HG02973 (cell line): ENCODE measurements at regions not wholly inside any gene's neighbourhood (a gene's known extent, or its start where the extent isn't known, plus 50 kb on each side); places are given as distances from the start of the nearest gene placed in this dataset.

Experiments used
- ATAC-seq: cut with Tn5 transposase; IDR thresholded peaks from one replicate; pipeline ENCODE4 v1.9.1; 2021; ENCODE audit warnings: moderate library complexity; ENCODE audit not compliant: unreplicated experiment

DNA sequence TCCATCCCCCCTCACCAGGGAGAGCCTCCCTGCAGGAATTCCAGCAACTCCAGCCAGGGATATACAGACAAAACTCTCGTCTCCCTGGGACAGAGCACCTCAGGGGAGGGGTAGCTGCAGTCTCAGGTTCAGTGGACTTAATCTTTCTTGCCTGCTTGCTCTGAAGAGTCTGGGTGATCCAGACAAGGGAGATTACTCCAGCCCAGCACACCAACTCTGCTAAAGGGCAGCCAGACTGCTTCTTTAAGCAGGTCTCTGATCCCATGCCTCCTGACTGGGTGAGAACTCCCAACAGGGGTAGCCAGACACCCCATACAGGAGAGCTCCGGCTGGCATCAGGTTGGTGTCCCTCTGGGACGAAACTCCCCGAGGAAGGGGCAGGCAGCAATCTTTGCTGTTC lies 888.7 kb downstream of the RAB28 start:
- ATAC-seq: no peak

DNA sequence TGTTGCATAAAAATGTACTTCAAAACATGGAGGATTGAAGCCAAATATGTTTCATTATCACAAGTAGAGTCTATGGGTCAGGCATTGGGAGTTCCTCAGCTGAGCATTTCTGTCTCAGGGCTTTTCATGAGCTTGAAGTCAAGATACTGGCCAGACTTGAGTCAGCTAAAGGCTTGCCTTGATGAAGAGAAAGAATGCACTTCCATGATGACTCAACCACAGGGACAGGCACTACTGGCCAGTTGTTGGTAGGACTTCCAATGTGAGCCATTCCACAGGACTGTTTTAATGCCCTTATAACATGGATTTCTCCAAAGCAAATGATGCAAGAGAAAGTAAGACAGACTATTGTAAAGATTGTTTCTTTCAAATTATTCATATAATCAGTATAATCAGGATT lies 895.6 kb downstream of the RAB28 start:
- ATAC-seq: no peak

DNA sequence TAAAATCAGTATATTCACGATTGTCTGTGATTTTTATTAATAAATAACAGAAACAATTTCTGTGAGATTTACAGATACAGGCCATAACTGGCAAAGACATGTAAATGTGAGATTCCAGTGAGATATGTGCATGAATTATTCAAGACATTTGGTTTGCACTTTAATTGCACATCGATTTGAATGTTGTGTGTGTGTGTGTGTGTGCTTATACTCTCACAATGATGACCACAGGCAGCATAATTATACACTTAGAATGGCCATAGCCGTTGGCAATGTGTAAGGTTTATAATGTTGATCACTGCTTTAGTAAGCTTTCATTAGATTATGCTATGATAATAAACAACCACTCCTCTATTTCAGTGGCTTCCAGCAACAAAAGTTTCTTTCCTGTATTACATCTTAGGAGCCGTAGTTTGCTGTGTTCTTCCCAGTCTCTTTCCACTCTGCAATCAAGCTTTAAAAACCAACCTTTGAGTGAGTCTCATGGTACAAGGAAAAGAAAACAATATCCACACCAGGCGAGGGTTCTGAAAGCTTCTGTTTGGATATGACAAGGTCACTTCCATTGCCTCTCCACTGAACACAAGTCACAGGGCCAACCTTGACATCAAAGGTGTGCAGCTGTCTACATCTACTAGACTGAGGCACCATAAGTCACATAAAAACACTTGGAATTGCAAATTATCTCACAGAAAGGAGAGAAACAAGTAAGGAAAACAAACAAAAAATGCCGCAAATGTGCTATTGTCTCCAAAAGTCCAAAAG lies 897.7 kb downstream of the RAB28 start:
- ATAC-seq: no peak

DNA sequence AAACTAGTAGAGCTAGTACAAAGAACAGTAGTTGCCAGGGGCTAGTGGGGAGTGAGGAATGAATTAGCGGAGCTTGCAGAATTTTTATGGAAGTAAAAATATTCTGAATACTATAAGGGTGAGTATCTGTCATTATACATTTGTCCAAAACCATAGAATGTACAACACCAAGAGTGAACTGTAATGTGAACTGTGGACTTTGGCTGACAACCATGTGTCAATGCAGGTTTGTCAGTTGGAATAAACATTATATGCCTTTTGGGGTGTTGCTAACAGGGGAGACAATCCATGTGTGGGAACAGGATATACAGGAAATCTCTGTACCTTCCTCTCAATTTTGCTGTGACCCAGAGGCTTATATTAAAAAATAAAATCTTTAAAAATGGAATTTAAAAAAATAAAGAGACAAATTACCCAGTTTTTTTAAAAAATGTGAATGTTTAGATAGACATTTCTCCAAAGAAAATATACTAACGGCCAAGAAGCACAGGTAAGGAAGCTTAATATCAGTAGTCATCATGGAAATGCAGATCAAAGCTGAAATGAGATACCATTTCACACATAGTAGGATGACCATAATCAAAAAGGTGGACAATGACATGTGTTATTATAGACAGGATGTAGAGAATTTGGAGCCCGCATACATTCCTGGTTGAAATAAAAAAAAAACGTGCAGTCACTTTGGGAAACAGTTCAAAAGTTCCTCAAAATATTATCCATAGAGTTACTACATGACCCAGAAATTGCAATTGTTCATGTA lies 899.8 kb downstream of the RAB28 start:
- ATAC-seq: no peak

DNA sequence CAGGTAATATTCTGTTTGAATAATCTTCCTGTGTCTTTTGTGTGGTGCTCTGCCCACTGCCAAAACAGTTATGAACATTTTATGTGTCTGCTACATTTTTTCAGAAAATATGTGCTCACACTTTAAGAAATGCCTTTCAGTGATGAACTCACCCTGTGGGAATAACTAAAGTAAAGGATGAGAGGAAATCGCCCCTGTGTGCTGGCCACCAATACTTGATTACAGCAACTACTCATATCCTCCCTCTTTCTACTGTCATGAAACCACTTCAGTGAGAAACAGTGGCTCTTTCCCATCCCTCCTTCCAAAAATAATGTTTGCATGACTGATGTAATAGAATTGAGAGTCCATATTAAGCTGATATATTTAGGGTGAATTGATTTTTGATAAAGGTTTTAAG lies 900.9 kb downstream of the RAB28 start:
- no peak for ATAC-seq

DNA sequence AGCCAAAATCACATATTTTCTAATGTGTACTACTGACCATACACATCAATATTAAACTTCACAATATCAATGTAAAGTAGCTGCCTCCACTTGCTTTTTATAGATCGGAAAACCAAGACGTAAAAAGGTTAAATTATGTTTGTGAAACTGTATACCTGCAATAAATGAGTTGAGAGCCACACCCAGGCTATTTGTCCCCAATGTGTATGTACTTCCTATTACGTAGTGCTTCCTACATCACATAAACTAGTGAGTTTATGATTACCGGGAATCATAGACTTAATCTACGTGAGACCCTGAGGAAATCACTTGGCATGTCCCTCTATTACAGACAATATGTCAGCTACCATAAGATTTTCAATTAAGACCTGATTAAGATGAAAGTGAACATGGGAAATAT lies 903.4 kb downstream of the RAB28 start:
- ATAC-seq: no peak

DNA sequence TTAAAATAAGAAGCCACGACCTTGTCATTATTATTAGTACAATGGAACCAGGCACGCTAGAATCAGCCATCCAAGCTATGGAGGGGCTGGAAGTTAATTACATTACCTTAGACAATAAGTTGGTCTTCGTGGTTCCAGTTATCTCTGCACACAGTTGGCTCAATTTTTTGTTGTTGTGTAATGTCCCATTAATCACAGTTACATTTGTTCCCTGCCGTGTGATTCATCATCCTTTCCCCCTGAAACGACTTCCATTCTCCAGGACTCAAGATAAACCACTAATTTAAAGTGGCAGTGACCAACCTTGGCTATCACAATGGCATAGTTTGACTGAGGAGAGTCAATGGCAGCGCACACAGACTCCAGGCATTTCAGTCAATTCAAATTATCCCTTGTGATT lies 905.0 kb downstream of the RAB28 start:
- no peak for ATAC-seq

DNA sequence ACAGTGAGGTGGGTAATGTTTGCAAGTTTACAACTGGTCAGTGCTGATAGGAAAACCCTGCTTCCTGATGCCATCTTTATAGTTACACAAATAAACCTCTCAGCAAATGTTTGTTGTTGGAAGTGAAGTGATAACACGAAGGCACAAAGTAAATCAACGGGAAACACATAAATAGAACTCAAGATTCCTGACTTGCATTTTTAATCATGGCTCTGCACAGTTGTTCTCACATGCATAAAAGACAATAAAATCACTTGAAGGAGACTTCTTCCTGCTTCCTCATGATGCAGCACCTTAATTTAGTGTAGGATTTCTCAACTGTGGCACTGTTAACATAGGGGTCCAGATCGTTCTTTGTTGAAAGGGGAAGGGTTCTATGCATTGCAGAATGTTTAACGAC lies 907.7 kb downstream of the RAB28 start:
- ATAC-seq: no peak

DNA sequence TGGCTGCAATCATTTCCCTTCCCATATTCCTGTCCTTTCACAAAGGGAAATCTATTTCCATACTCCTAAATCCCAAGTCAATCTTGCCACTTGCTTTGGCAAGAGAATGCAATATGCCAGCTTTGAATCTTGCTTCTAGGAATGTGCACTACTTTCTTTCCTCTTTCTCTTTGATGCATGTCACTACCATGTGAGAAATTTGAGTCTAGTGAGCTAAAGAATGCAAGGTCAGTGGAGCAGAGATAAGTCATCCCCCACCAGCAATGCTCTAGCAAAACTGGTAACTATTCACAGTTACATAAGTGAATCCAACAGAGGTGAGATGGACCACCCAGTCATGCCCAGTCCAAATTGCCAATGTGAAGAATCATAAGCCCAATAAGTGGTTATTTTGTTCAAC lies 910.4 kb downstream of the RAB28 start:
- ATAC-seq: no peak

DNA sequence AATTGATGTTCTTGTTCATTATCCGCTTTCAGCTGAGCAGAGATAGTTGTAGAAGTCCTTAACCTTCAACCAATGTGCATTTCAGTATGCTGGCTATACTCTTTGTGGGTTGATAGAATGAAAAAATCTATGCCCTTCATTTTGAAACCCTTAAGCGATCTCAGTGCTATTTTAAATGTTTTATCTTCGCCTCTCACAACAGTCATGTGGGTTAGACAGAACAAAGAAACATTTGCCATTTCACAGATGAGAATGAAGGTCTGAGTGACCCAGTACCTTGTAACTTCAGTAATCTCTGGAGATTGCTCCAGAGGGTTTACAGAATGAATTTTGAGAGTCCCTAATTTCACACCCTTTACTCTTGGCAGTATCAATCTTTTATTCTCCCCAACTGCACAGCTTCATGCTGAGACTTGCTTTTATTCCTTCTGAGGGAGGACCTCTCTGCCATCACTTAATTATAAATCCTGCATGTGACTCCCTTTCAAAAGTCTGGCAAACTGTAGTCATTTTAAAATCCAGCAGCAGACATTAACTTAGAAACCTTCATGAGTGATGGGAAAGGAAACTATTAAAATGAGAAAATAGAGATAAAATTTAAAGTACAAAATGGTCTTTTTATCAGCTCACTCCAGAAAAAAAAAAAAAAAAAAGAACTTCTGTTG lies 921.5 kb downstream of the RAB28 start:
- no peak for ATAC-seq

DNA sequence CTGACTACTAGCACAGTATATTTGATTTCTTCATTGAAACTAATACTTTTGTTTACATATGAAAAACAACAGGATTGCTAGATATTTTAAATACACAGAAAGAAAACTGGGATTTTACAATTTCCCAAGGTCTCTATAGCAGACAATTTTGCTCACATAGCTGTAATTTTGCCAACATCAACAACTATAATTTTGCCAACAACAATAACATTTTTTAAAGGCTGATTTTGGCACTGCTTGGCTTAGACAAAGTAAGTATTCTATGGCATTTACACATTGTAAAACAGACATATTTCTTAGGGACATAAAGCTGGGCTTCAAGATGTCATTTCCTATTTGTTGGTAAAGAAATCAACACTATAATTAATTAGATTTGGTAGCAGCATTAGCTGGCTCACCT lies 922.1 kb downstream of the RAB28 start:
- no peak for ATAC-seq

DNA sequence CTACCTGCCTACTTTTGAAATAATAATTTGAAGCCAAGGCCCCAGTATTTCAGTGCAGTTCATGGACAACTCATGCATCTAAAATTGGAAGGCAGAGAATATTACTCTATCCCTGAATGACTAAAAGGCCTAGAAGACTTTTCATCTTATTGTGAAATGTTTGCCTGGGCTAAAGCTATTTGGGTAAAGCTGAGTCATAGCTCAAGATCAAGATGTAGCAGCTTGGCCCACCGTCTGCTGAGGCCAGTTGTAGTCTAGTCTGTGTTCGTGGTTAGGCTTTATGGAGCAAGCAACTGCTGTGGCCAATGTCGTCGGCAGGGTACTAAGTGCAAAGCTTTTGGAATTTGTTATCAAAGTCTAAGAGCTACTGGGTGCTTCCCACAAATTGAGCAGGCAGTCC lies 929.1 kb downstream of the RAB28 start:
- no peak for ATAC-seq

DNA sequence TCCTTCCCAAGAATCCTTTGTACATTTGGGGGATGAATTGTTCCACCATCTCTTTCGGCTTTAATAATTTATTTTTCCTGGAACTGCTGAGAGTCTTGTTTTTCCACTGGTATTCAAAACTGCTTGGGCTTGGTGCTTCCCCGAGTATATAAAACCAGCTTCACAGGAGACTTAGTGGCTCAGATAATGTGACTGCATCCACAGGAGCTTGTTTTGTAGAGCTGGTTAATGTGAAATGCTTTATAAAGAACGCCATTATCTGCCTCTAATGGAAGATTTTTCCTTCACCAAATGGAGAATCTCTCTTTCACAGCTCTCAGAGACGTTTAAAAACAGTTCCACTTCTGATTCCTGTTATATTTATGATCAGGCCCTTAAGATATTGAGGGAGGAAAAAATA lies 935.5 kb downstream of the RAB28 start:
- no peak for ATAC-seq

DNA sequence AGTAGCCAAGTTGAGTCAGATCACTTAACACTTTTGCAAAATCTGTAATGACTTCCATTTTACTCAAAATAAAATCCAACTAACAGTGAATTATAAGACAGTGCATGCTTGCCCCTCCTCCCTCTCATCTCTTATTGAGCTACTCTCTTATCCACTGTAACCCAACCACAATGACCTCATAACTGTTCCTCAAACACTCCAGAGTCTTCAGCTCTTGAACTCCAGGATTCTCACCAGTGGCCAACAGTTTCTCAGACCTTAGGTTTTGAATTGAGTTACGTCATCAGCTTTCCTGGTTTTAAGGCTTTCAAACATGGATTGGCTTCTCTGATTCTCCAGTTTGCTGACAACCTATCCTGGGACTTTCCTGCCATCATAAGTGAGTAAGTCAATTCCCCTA lies 938.3 kb downstream of the RAB28 start:
- no peak for ATAC-seq

DNA sequence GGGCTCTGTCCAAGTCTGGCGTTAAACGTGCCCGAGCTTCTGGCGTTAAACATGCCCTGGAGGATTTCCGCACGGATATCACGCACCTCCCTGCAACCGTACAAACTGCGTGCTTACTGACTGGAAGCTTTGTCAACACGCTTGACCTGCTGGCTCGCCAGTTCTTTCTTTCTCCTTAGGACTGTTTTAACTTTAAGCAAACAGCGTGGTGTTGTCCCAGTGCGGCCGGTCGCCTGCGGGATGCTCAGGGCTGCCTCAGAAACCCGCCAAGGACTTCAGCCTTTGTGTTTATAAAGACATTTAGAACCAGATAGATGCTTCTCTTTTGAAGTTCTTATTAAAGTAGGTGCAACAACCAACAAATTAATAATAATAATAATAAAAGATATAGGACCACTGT lies 946.0 kb downstream of the RAB28 start:
- ATAC-seq: no peak

DNA sequence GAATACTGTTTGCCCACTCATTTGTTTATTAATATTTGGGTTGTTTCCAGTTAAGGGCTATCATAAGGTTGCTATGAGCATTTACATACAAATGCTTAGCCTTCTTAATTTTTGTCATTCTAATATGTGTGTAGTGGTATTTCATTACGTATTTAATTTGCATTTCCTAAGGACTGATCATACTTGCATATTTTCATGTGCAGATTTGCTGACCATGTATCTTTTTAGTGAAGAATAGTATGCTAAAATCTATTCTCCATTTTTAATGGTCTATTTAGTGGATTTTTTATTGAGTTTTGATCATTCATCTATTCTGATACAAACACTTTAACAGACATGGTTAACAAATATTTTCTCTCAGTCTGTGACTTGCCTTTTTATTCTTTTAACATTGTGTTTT lies 949.5 kb downstream of the RAB28 start:
- no peak for ATAC-seq

DNA sequence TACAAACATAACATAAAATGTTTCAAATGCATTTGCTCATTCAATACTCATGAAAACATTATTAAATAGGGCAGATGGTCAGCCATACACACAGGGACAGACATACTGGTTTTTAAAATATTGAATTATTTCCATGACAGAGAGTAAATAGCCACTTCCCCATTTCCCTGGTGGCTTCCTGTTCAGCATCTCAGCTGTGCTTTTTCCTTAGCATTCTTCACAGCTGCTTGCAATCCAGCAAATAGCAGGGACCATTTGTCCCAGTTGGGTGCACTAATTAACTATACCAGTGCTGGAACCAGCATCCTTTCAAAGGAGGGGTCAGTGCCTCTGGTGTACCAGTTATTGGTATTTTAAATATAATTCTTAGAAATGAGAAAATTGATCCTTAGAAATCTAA lies 964.7 kb downstream of the RAB28 start:
- ATAC-seq: no peak

DNA sequence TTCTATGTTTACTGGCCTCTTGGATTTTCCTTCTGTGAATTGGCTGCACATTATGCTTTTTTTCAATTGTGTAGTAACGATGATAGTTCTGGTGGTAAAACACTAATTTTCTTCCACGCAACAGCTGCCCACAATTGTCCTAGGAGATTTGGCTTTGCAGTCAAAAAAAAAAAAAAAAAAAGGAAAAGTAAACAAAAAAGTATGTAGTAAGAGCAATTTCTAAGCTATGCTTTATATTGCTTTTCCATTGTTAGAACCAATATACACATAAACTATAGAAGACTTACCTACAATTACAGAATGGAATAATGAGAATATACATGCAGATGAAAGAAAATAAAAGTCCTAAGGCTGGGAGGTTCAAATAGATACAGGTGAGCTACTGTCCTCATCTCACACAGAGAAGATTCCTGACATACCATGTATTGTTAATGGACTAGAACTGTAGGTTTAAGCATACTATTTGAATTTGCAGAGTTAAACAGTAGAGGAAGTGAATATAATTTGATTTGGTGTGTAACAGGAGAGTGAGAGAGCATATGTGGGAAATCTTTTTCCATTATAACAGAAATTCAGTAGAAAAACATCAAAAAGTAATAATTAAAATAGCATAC lies 976.2 kb downstream of the RAB28 start:
- ATAC-seq: no peak

DNA sequence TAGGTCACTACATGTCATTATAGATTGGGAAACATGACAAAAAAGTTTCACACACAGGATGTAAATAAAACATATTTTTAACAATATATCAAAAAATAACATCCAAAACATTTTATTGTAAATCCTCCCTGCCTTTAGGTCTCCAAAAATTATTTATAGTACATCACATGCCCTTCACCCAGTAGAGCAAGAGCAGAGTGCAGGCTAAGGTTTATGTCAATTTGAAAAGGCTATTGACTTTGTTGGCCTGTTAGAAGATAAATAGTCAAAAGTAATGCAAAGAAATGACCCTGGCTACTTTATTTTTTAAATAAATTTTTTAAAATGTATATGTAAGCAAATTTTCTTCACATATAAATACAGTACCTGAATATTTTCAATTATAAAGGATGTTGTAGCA lies 983.7 kb downstream of the RAB28 start:
- no peak for ATAC-seq

DNA sequence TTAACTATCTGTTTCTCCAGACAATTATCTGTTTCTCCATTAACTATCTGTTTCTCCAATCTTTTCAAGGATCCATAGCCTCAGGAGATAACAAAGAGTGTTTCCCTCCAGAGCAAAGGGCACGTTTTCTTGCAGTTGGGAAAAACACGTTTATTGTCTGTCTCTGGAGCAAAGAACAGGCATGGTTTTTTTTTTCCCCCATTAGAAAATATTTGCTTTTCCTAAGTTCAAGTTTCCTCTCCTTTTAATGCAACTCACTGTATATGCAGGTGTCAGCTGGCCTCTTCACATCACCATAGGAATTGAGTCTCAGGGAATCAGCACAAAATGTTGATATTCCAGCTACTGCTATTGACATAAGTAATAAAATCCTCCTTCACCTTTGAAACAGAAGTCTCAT lies 984.4 kb downstream of the RAB28 start:
- no peak for ATAC-seq

DNA sequence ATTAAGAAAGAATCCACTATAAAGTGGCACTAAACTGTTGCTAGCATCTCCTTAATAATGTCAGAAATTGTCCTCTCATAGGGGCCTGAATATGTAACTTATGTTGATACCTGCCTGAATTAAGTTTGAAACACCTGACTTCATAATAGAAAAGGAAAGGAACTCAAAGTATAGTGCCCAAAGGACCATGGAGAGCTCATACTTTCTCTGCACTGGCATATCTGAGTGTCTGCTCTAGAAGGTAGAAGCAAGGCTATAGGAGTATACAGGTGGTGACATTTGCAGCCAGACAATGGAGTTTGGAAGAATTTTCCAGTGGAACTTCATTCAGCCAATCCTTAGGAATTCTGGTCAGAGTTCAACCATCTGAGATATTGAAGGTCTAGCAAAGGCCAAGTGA lies 988.9 kb downstream of the RAB28 start:
- no peak for ATAC-seq
